Sigmoid colon (tissue), 6 donors: ENCODE measurements at regions not wholly inside any gene's neighbourhood (a gene's known extent, or its start where the extent isn't known, plus 50 kb on each side); places are given as distances from the start of the nearest gene placed in this dataset.

Experiments
- DNase-seq: peaks from one replicate; pipeline ENCODE4 v3.0.0-alpha.2; 2019
- H3K27ac ChIP-seq, 4 donors: fragments of 200-600 bp; sonication (generic); one replicate each; pipeline ENCODE4 v1.5.1; 2016 to 2019; ENCODE audit warnings: mild to moderate bottlenecking in 1 of 4
- H3K27me3 ChIP-seq, 3 donors: fragments of 200-600 bp; sonication (generic); one replicate each; pipeline ENCODE4 v1.5.1; 2019; ENCODE audit warnings: mild to moderate bottlenecking in 1 of 3
- H3K36me3 ChIP-seq, 4 donors: fragments of 200-600 bp; sonication (generic); one replicate each; pipeline ENCODE4 v1.5.1; 2016 to 2019
- H3K4me1 ChIP-seq, 4 donors: fragments of 200-600 bp; sonication (generic); one replicate each; pipeline ENCODE4 v1.5.1; 2017 to 2019
- H3K4me3 ChIP-seq, 4 donors: fragments of 200-600 bp; sonication (generic); one replicate each; pipeline ENCODE4 v1.5.1; 2017 to 2019; ENCODE audit warnings: mild to moderate bottlenecking in 2 of 4, moderate library complexity in 1 of 4
- H3K9me3 ChIP-seq, 4 donors: fragments of 200-600 bp in 3 of 4; sonication (generic) in 3 of 4; one replicate each; pipeline versions ENCODE4 v1.5.1 to v1.6.1; 2013 to 2019
- CTCF ChIP-seq, 4 experiments: fragments of 450-650 bp in 3 of 4; fragments of 200-600 bp in 1 of 4; IDR thresholded peaks; one replicate each; pipeline ENCODE4 v1.5.1; 2016 to 2019; ENCODE audit warnings: antibody characterized with exemption in 4 of 4, mild to moderate bottlenecking in 3 of 4, moderate library complexity in 2 of 4
- EP300 ChIP-seq, 4 donors: sonication (generic); formaldehyde crosslinking; IDR thresholded peaks; one replicate each; pipeline ENCODE4 v1.6.1; 2017; ENCODE audit warnings: antibody characterized with exemption in 4 of 4
- POLR2A ChIP-seq, 2 donors: fragments of 450-650 bp; IDR thresholded peaks; one replicate each; pipeline ENCODE4 v1.6.1; 2016; ENCODE audit warnings: antibody characterized with exemption in 2 of 2, mild to moderate bottlenecking in 2 of 2, moderate library complexity in 2 of 2
- POLR2AphosphoS5 ChIP-seq, 4 donors: sonication (generic); formaldehyde crosslinking; IDR thresholded peaks; one replicate each; pipeline ENCODE4 v1.6.1; 2017; ENCODE audit warnings: antibody characterized with exemption in 4 of 4
- WGBS, 2 donors: extraction: QIAGEN DNeasy Blood & Tissue Kit; methylation state at CpG; one replicate each; pipeline ENCODE4 v1.1.7; 2013; 5-methylcytosine and 5-hydroxymethylcytosine counted together
- intact Hi-C: fragments of 100-400 bp; cut with DNase I; formaldehyde crosslinking; loops from one replicate; pipeline ENCODE4 v1.15.1; 2023
- donor health status: healthy with polysubstance abuse.
- donor health status: healthy.

- TF ChIP-seq POLR2AphosphoS5 (IDR thresholded peaks at IDR 0.05) = no peak
- TF ChIP-seq POLR2A (IDR thresholded peaks at IDR 0.05) = no peak
- no peak for TF ChIP-seq CTCF (IDR thresholded peaks at IDR 0.05)
- TF ChIP-seq EP300 (IDR thresholded peaks at IDR 0.05) = no peak
- WGBS, 2 donors = 64 to 75% methylated on average over 6 of the region's 6 CpGs
- Histone ChIP-seq H3K4me3 (no peak overlapping the region), H3K27ac (no peak overlapping the region), H3K4me1 (no peaks in the 10 kb centered on the region), H3K36me3 (no peaks in the 10 kb centered on the region), H3K9me3 (no peaks in the 10 kb centered on the region), H3K27me3 (no peaks in the 10 kb centered on the region)
- DNase-seq = no peak
- intact Hi-C loops = no loop called here
Observed at GRCh38 chr2:108154366-108155061, 85.3 kb upstream of the SULT1C3 start.

GRCh38 chr2:108161298-108161697, 78.5 kb upstream of the SULT1C3 start:
- Histone ChIP-seq H3K4me1 (no peaks in the 10 kb centered on the region), H3K27me3 (no peaks in the 10 kb centered on the region), H3K4me3 (no peak overlapping the region), H3K27ac (no peak overlapping the region), H3K36me3 (no peaks in the 10 kb centered on the region), H3K9me3 (no peaks in the 10 kb centered on the region)
- intact Hi-C loops = no loop called here
- 89 to 97% methylated on average over 1 of the region's 1 CpG for WGBS, 2 donors
- no peak for DNase-seq
- TF ChIP-seq EP300 (IDR thresholded peaks at IDR 0.05) (no peak), CTCF (IDR thresholded peaks at IDR 0.05) (no peak), POLR2A (IDR thresholded peaks at IDR 0.05) (no peak), POLR2AphosphoS5 (IDR thresholded peaks at IDR 0.05) (no peak)

GRCh38 chr2:108164318-108164717, 75.5 kb upstream of the SULT1C3 start:
- Histone ChIP-seq H3K27me3 (no peaks in the 10 kb centered on the region), H3K27ac (no peak overlapping the region), H3K4me3 (no peak overlapping the region), H3K9me3 (no peaks in the 10 kb centered on the region), H3K4me1 (no peaks in the 10 kb centered on the region), H3K36me3 (no peaks in the 10 kb centered on the region)
- intact Hi-C loops = no loop called here
- no peak for TF ChIP-seq CTCF (IDR thresholded peaks at IDR 0.05)
- TF ChIP-seq POLR2A (IDR thresholded peaks at IDR 0.05) = no peak
- TF ChIP-seq EP300 (IDR thresholded peaks at IDR 0.05) = no peak
- TF ChIP-seq POLR2AphosphoS5 (IDR thresholded peaks at IDR 0.05) = no peak
- DNase-seq = no peak
- WGBS, 2 donors = 55 to 79% methylated on average over 2 of the region's 2 CpGs

GRCh38 chr2:108165729-108166128, 74.0 kb upstream of the SULT1C3 start:
- no peak overlapping the region for H3K4me3 ChIP-seq
- intact Hi-C loops = no loop called here
- DNase-seq = no peak
- no peaks in the 10 kb centered on the region for H3K36me3 ChIP-seq
- WGBS, 2 donors = 35 to 69% methylated on average over 4 of the region's 4 CpGs
- no peak for TF ChIP-seq CTCF (IDR thresholded peaks at IDR 0.05)
- TF ChIP-seq POLR2A (IDR thresholded peaks at IDR 0.05) = no peak
- no peak for TF ChIP-seq POLR2AphosphoS5 (IDR thresholded peaks at IDR 0.05)
- no peak for TF ChIP-seq EP300 (IDR thresholded peaks at IDR 0.05)
- H3K27me3 ChIP-seq = no peaks in the 10 kb centered on the region
- H3K4me1 ChIP-seq = no peaks in the 10 kb centered on the region
- no peak overlapping the region for H3K27ac ChIP-seq
- H3K9me3 ChIP-seq = no peaks in the 10 kb centered on the region

GRCh38 chr2:108167699-108168098, 72.1 kb upstream of the SULT1C3 start:
- Histone ChIP-seq H3K4me1 (no peaks in the 10 kb centered on the region), H3K27me3 (no peaks in the 10 kb centered on the region), H3K9me3 (no peaks in the 10 kb centered on the region), H3K4me3 (no peak overlapping the region), H3K36me3 (no peaks in the 10 kb centered on the region), H3K27ac (no peak overlapping the region)
- 75 to 85% methylated on average over 1 of the region's 1 CpG for WGBS, 2 donors
- intact Hi-C loops = no loop called here
- no peak for TF ChIP-seq POLR2A (IDR thresholded peaks at IDR 0.05)
- no peak for TF ChIP-seq EP300 (IDR thresholded peaks at IDR 0.05)
- no peak for TF ChIP-seq POLR2AphosphoS5 (IDR thresholded peaks at IDR 0.05)
- no peak for TF ChIP-seq CTCF (IDR thresholded peaks at IDR 0.05)
- DNase-seq = no peak
